Hepatocyte (in vitro differentiated cells): ENCODE measurements at regions not wholly inside any gene's neighbourhood (a gene's known extent, or its start where the extent isn't known, plus 50 kb on each side); places are given as distances from the start of the nearest gene placed in this dataset.

Experiments used
- EZH2 ChIP-seq: fragments of 200-600 bp; sonication (generic); IDR thresholded peaks from 2 replicates; pipeline ENCODE4 v1.6.1; 2016; ENCODE audit warnings: antibody characterized with exemption, mild to moderate bottlenecking, borderline replicate concordance
- TF ChIP-seq, protein P1 (sequence below): fragments of 200-600 bp; sonication (generic); IDR thresholded peaks from 2 replicates; pipeline ENCODE4 v1.5.1; 2016; ENCODE audit warnings: antibody characterized with exemption, mild to moderate bottlenecking; ENCODE audit not compliant: poor library complexity

DNA sequence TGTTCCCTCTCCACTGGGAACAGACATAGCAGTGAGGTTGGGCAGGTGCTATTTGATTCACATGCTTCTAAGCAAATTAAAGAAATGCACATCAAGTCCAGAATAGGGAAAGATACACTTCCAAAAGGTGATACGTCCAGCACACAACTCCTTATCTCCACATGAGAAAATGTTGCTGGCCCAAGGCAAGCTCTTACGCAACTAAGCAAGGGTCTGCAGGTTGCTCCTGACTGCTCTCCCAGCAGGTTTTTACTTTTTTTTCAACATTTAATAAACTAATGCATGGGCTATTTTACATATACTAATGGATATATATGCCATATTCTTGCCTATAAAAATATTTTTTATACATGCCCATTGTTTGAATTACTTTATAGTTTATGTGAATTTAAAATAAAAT lies 818.5 kb upstream of the ROBO1 start:
- TF ChIP-seq EZH2 = no peak
- TF ChIP-seq, protein P1, sequence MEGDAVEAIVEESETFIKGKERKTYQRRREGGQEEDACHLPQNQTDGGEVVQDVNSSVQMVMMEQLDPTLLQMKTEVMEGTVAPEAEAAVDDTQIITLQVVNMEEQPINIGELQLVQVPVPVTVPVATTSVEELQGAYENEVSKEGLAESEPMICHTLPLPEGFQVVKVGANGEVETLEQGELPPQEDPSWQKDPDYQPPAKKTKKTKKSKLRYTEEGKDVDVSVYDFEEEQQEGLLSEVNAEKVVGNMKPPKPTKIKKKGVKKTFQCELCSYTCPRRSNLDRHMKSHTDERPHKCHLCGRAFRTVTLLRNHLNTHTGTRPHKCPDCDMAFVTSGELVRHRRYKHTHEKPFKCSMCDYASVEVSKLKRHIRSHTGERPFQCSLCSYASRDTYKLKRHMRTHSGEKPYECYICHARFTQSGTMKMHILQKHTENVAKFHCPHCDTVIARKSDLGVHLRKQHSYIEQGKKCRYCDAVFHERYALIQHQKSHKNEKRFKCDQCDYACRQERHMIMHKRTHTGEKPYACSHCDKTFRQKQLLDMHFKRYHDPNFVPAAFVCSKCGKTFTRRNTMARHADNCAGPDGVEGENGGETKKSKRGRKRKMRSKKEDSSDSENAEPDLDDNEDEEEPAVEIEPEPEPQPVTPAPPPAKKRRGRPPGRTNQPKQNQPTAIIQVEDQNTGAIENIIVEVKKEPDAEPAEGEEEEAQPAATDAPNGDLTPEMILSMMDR = no peak
